Activated CD4-positive, CD25-positive, alpha-beta regulatory T cell treated with anti-CD3 and anti-CD28 coated beads, Interleukin-2, amount 50 U/mL, for 24 hours (primary cell): ENCODE measurements at regions not wholly inside any gene's neighbourhood (a gene's known extent, or its start where the extent isn't known, plus 50 kb on each side); places are given as distances from the start of the nearest gene placed in this dataset.
"Not testable (repeated sequence)": the region's sequence is repeated elsewhere in the genome, so short reads cannot be mapped to it uniquely, and the experiment has no call there.

ENCODE experiments used
- ATAC-seq, 2 donors: fragments of 150-1000 bp; cut with Tn5 transposase; one replicate each; pipeline ENCODE4 v1.10.0; 2021; ENCODE audit warnings: mild to moderate bottlenecking in 1 of 2, moderate library complexity in 1 of 2

DNA sequence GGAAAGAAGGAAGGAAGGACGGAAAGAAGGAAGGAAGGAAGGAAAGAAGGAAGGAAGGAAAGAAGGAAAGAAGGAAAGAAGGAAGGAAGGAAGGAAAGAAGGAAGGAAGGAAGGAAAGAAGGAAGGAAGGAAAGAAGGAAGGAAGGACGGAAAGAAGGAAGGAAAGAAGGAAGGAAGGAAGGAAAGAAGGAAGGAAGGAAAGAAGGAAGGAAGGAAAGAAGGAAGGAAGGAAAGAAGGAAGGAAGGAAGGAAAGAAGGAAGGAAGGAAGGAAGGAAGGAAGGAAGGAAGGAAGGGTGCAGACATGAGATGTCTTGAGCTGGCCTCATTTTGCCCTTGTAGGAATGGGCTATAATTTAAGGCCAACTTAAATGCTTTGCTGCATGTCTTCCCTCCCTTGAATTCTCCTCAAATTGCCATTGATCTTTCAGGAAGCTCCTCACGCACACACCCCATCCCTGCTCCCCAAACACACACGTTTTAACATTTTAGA, 172.1 kb upstream of the NOX3 start:
- ATAC-seq = not testable (repeated sequence)

DNA sequence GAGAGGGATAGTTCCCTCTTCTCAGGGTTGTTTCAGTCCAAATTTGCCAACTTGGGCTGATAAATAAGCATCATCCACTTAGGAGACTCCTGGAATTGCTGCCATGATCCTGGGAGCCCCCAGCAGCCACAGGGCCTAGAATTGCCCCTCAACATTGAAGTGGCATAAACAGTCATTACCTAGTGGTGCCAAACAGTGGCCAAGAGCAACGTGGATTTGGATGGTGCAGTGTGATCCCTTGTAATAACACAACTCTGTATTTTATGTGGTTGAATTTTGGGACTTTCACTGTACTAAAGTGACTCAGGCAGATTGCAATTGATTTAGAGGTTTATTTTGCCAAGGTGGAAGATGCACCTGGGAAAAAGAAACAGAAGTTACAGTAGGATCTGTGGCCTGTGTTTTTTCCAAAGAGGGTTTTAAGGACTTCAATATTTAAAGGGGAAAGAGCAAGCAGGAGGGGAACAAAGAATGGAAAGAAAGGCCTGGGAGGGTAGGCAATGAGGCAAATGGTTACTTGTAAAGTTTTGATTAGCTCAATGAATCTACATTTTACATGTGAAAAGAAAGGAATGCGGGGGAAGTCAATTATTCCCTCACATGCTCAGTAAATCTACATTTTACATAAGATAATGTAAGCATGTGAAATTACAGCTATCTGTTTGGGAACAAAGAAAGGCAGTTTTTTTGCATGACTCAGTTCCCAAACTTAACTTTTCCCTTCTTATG, 168.0 kb upstream of the NOX3 start:
- ATAC-seq = no peak

GRCh38 chr6:155614606-155615005, 159.0 kb upstream of the NOX3 start:
- no peak for ATAC-seq

- ATAC-seq = no peak
Measured at GRCh38 chr6:155611742-155612141, 156.1 kb upstream of the NOX3 start.

- ATAC-seq = no peak
Measured at GRCh38 chr6:155604991-155605390, 149.4 kb upstream of the NOX3 start.

DNA sequence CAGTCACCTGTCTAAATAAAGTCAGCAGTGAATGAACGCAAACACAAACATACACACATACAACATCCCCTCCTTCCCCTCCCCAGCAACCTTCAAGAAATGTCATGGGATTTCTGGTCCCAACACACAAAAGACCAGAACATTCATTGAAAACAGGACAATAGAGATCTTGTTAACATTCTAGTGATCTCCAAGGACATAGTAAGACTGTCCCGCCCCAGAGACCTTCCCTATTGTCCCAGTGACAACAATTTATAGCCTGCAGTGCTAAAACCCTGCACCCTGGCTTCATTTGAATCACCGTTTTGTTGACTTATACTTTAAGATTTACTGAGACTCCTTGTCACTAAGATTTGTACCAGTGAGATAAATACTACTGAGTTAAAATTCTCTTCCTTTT, 143.9 kb upstream of the NOX3 start:
- no peak for ATAC-seq

DNA sequence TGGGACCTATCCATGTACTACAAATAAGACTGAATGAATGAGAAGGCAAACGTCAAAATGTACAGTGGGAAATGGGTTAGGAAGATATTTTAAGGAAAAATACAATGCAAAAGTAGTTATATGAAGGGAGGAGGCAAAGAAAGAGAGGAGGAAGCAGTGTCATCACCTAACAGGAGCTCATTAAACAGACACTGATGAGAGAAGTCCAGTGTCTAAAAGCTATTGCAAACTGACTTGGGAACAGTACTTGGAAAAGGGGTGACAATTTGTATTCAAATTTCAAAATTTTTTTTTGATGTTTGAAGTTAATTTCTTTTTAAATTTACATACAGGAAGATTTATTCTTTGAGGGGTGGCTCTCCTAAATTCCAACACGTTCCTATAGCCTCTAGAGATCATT, 143.5 kb upstream of the NOX3 start:
- ATAC-seq = no peak

- ATAC-seq = no peak
Measured at GRCh38 chr6:155595284-155595683, 139.6 kb upstream of the NOX3 start.

- ATAC-seq = no peak
Measured at GRCh38 chr6:155591741-155592140, 136.1 kb upstream of the NOX3 start.

DNA sequence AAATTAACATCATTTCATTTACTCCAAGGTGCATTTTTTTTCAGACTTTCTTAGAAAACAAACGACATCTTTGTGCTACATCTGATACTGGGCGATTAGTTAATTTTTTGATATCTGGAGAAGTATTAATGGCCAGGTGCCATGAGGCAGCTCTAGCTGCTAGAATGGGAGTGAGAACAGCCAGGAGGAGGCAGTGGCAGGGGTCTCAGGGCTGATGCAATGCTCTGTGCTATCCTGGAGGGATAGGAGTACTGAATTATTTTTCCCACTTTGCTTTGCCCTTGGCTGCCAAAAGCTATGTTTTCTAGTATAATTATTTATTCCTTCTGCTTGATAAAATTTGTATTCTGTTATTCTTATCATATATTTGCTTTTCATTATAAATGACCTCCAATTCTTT, 133.6 kb upstream of the NOX3 start:
- ATAC-seq = no peak

GRCh38 chr6:155587817-155588216, 132.2 kb upstream of the NOX3 start:
- no peak for ATAC-seq

DNA sequence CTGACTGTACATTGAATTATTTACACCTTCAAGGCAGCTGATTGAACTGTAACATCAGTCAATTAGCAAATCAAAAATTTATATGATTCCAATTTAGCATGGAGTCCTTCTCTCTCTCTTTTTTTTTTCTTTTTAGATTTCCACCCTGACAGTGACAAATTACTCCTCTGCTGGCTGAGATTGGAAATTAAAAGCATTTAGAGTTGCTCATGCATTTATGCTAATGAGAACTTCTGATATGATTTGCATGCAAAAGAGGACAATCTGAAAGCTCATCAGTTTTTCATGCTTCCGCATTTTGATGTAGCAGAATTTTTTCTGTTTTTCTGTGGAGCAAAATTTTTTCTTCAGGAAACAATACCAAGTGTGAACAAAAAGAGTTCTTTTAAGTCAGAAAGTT, 130.5 kb upstream of the NOX3 start:
- ATAC-seq = no peak

DNA sequence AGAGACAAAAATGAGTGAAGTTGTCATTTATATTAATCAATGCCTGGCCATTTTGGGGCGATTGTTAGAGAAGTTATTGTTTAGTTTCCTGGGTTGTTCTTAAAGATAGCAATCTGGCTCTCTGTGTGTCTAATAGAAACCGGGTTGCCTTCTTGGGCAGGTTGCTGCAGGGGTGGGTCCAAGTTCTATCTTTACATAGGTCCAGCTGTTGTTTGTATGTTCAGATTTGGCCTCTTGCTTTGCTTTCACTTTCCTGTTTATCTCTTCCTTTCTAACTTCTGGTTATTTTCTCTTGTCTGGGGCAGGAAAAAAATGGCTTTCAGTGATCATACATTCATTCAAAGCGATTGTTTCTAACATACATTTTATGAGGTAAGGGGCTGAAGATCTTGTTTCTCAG, 128.4 kb upstream of the NOX3 start:
- no peak for ATAC-seq

- ATAC-seq = no peak
Measured at GRCh38 chr6:155582016-155582991, 126.7 kb upstream of the NOX3 start.

DNA sequence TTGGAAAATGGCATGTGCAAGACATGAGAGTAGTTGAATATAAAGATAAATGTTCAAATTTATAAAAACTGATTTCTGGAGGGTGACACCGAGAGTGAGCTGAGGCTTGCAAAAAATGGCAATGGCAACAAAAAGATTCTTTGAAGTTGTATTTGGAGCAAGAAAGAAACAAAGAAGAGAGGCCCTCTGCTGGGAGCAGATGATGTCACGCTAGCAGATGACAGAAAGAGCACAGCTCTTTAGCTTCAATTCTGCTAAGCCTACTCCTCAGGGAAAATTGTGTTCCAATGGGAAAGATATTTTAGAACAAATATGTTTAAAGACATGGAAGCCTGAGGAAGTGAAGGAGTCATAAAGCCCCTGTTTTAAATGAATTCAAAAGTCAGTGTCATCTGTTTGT, 125.3 kb upstream of the NOX3 start:
- ATAC-seq = no peak

DNA sequence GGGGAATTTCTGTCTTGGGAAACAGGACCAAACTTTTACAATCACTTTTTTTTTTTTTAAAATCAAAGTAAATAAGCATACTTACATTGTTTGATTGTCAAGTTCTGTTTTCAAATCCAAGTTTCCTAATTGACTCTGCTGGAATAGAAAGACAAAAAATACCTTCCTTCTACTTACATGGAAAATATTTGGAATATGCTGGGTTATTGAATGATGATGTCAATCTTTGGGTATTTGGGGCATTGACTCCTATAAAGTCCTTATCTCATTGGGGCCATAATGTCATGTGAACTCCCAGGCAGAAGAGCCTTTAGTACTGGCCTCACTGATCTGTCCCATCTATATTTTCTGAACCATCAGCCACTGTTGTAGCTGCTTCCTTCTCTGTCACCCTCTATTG, 122.6 kb upstream of the NOX3 start:
- ATAC-seq = no peak

- no peak for ATAC-seq
Measured at GRCh38 chr6:155561966-155562364, 106.3 kb upstream of the NOX3 start.

- ATAC-seq = no peak
Measured at GRCh38 chr6:155561257-155561965, 105.8 kb upstream of the NOX3 start.

DNA sequence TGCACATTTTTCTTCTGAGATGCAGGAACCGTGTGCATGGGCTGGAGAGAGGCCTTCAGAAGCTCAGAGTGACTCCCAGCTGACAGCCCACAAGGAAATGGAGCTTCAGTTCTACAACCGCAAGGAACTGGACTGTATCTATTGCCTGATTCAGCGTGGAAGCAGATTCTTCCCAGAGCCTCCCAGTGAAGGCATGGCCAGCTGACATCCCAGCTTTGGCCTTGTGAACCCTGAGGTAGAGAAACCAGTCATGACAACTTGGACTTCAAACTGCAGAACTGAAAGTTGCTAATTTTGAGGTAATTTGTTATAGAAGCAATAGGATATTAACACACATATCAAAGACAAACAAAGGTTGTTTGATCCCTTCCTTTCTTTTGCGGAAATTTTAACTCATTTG, 94.3 kb upstream of the NOX3 start:
- no peak for ATAC-seq

GRCh38 chr6:155549028-155549798, 93.6 kb upstream of the NOX3 start:
- ATAC-seq = no peak

DNA sequence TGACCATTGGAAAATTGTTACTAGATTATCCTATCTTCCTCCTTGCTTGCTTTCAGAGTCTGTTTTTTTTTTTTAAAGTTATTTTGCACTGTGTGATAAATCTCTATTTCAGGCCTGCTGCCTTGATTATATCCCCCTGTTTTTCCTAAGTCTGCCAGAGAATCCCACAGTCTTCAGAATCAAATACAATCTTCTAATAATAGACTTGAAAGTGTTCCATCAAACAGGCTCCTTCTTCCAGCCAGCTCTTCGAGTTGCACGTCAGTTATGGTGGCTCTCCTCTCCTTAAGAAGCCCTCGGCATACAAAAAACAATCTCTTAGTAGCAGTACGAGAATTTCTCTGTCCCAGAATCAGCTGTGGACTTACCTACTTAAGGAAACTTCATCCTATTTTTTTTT, 92.9 kb upstream of the NOX3 start:
- no peak for ATAC-seq

DNA sequence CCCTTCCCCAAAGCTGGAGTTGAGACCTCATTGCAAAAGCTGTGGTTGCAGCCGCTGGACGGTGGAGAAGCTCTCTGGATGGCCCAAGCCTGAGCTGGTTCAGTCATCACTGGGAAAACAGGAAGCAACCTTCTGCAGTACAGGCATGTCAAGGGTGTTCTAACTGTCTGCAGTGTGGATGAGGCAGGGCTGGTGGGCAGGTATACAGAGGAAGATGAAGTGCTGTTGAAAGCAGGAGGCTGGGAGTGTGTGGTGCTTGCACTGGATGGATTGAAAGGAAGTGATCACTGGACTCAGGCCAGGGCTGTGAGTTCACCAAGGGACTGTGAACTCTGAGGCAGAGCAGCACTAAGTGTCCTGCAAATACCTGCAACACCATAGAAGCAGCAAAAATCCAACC, 89.0 kb upstream of the NOX3 start:
- no peak for ATAC-seq
